Suprapubic skin (tissue), 4 donors: ENCODE measurements at regions not wholly inside any gene's neighbourhood (a gene's known extent, or its start where the extent isn't known, plus 50 kb on each side); places are given as distances from the start of the nearest gene placed in this dataset.

Experiments
- DNase-seq, 2 donors: peaks; one replicate each; pipeline ENCODE4 v3.0.0-alpha.2; 2019; ENCODE audit warnings: low spot score in 2 of 2
- H3K27ac ChIP-seq: fragments of 200-600 bp; sonication (generic); one replicate; pipeline ENCODE4 v1.5.1; 2019
- H3K27me3 ChIP-seq: fragments of 200-600 bp; sonication (generic); one replicate; pipeline ENCODE4 v1.5.1; 2019
- H3K36me3 ChIP-seq: fragments of 200-600 bp; sonication (generic); one replicate; pipeline ENCODE4 v1.5.1; 2019
- H3K4me1 ChIP-seq: fragments of 200-600 bp; sonication (generic); one replicate; pipeline ENCODE4 v1.5.1; 2019
- H3K4me3 ChIP-seq: fragments of 200-600 bp; sonication (generic); one replicate; pipeline ENCODE4 v1.5.1; 2019; ENCODE audit warnings: mild to moderate bottlenecking
- H3K9me3 ChIP-seq: fragments of 200-600 bp; sonication (generic); one replicate; pipeline ENCODE4 v1.5.1; 2019
- EP300 ChIP-seq: sonication (generic); formaldehyde crosslinking; IDR thresholded peaks from one replicate; pipeline ENCODE4 v1.6.1; 2017; ENCODE audit warnings: antibody characterized with exemption
- POLR2A ChIP-seq, 2 donors: fragments of 450-650 bp; IDR thresholded peaks; one replicate each; pipeline ENCODE4 v1.6.1; 2017; ENCODE audit warnings: antibody characterized with exemption in 2 of 2, mild to moderate bottlenecking in 2 of 2, moderate library complexity in 2 of 2
- POLR2AphosphoS5 ChIP-seq, 3 donors: sonication (generic); formaldehyde crosslinking; IDR thresholded peaks; one replicate each; pipeline ENCODE4 v1.6.1; 2017; ENCODE audit warnings: antibody characterized with exemption in 3 of 3
- WGBS: methylation state at CpG from one replicate; pipeline ENCODE4 v1.1.5; 2018; 5-methylcytosine and 5-hydroxymethylcytosine counted together
- TF ChIP-seq, protein P1 (sequence below), 2 donors: fragments of 200-600 bp in 1 of 2; fragments of 450-650 bp in 1 of 2; sonication (generic) in 1 of 2; IDR thresholded peaks; one replicate each; pipeline ENCODE4 v1.5.1; 2016 to 2019; ENCODE audit warnings: antibody characterized with exemption in 2 of 2, mild to moderate bottlenecking in 1 of 2, moderate library complexity in 1 of 2

DNA sequence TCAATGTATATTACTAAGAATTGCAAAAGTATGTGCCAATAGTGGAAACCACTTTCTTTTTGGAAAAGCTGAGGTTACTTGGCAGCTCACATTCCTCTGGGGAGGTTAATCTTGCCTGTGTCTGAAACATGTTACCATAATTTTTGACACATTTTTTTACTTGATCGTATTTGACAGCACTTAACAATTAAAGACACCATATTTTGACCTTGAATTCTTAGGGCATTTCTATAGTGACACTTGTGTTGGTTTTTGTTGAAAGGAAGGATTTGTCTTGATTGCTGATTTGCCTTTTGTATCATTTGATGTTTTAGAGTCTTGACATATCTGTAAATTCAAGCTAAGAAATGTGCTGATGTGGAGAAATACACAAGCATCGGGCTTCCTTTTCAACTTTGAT, 2135.5 kb downstream of the PCDH7 start:
- H3K4me1 ChIP-seq, result no peaks in the 10 kb centered on the region
- H3K27ac ChIP-seq, result no peak overlapping the region
- TF ChIP-seq, protein P1, sequence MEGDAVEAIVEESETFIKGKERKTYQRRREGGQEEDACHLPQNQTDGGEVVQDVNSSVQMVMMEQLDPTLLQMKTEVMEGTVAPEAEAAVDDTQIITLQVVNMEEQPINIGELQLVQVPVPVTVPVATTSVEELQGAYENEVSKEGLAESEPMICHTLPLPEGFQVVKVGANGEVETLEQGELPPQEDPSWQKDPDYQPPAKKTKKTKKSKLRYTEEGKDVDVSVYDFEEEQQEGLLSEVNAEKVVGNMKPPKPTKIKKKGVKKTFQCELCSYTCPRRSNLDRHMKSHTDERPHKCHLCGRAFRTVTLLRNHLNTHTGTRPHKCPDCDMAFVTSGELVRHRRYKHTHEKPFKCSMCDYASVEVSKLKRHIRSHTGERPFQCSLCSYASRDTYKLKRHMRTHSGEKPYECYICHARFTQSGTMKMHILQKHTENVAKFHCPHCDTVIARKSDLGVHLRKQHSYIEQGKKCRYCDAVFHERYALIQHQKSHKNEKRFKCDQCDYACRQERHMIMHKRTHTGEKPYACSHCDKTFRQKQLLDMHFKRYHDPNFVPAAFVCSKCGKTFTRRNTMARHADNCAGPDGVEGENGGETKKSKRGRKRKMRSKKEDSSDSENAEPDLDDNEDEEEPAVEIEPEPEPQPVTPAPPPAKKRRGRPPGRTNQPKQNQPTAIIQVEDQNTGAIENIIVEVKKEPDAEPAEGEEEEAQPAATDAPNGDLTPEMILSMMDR (IDR thresholded peaks at IDR 0.05), result no peak
- TF ChIP-seq POLR2A (IDR thresholded peaks at IDR 0.05), result no peak
- TF ChIP-seq EP300, result no peak
- no peak for TF ChIP-seq POLR2AphosphoS5 (IDR thresholded peaks at IDR 0.05)
- no peaks in the 10 kb centered on the region for H3K27me3 ChIP-seq
- no peak for DNase-seq
- H3K9me3 ChIP-seq, result no peaks in the 10 kb centered on the region
- 57% methylated on average over 2 of the region's 2 CpGs for WGBS
- H3K4me3 ChIP-seq, result no peak overlapping the region
- H3K36me3 ChIP-seq, result no peaks in the 10 kb centered on the region

DNA sequence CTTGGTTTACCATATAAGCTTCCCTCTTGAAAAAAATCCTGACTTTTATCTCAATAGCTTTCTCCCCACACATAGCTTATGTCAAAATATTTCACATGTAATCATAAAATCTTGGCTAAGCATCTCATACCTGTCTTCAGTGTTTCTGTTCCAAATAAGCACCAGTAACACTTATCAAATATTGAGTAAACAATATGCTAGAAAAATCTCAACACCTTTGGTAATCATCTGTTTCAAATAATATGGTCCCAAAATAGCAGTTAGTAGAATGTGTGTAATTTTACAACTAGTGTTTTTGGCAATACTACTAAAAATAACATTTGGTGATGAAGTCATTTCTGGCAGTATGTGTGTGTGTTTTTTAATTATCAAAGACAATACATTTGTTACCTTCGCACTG, 2138.2 kb downstream of the PCDH7 start:
- no peaks in the 10 kb centered on the region for H3K9me3 ChIP-seq
- 73% methylated on average over 1 of the region's 1 CpG for WGBS
- TF ChIP-seq POLR2AphosphoS5 (IDR thresholded peaks at IDR 0.05) (no peak), EP300 (no peak), POLR2A (IDR thresholded peaks at IDR 0.05) (no peak)
- TF ChIP-seq, protein P1 (IDR thresholded peaks at IDR 0.05), result no peak
- H3K4me1 ChIP-seq, result no peaks in the 10 kb centered on the region
- H3K27ac ChIP-seq, result no peak overlapping the region
- no peaks in the 10 kb centered on the region for H3K27me3 ChIP-seq
- no peaks in the 10 kb centered on the region for H3K36me3 ChIP-seq
- H3K4me3 ChIP-seq, result no peak overlapping the region
- no peak for DNase-seq

DNA sequence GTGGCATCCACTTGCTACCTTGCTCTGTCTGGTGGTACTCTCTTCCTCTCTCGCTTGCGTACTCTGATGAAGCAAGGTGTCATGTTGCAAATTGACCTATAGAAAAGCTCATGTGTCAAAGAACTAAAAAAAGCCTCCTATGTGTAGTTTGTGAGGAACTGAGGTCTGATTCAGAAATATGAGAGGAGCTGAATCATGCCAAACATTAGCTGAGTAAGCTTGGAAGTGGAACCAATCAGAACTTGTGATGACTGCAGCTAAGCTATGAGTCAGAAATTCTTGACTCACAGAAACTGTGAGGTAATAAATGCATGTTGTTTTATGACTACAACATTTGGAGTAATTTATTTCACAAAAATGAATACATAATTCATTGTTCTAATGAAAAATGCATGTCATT, 2138.8 kb downstream of the PCDH7 start:
- Histone ChIP-seq H3K27ac (no peak overlapping the region), H3K36me3 (no peaks in the 10 kb centered on the region), H3K4me3 (no peak overlapping the region), H3K9me3 (no peaks in the 10 kb centered on the region), H3K4me1 (no peaks in the 10 kb centered on the region), H3K27me3 (no peaks in the 10 kb centered on the region)
- 96% methylated on average over 2 of the region's 2 CpGs for WGBS
- no peak for DNase-seq
- TF ChIP-seq POLR2AphosphoS5 (IDR thresholded peaks at IDR 0.05) (no peak), POLR2A (IDR thresholded peaks at IDR 0.05) (no peak), EP300 (no peak)
- TF ChIP-seq, protein P1 (IDR thresholded peaks at IDR 0.05), result no peak

DNA sequence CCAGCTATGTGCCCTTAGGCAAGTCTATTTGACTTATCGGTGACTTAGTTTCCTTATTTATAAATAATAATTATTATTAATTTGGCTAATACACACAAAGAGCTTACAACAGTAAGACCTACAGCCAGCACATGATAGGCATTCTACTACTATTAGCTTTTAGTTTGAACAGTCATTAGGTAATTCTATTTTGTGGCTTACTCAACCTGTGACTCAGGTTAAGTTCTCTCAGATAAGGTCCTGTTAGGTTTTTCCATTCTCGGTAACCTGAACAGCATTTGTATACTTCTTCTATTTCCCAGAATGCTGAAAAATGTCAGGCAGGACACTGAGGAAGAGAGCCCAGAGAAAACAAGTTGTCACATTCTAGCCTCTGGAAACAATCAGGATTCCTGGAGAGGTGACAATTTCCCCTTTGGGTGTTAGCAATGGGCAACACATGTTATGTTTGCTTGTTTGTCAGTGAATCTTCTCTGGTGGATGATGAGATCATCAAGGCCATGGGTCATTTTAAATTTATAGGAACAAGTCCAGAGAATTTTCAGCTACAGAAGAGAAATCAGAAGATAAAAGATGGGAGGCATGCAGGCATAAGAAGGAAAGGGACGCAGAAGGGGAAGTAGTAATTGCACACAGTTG, 2144.7 kb downstream of the PCDH7 start:
- no peaks in the 10 kb centered on the region for H3K27me3 ChIP-seq
- DNase-seq, result no peak
- no peaks in the 10 kb centered on the region for H3K4me1 ChIP-seq
- no peak overlapping the region for H3K27ac ChIP-seq
- H3K4me3 ChIP-seq, result no peak overlapping the region
- TF ChIP-seq POLR2A (IDR thresholded peaks at IDR 0.05) (no peak), EP300 (no peak), POLR2AphosphoS5 (IDR thresholded peaks at IDR 0.05) (no peak)
- TF ChIP-seq, protein P1 (IDR thresholded peaks at IDR 0.05), result no peak
- no peaks in the 10 kb centered on the region for H3K36me3 ChIP-seq
- WGBS, result 77% methylated on average over 3 of the region's 3 CpGs
- no peaks in the 10 kb centered on the region for H3K9me3 ChIP-seq

DNA sequence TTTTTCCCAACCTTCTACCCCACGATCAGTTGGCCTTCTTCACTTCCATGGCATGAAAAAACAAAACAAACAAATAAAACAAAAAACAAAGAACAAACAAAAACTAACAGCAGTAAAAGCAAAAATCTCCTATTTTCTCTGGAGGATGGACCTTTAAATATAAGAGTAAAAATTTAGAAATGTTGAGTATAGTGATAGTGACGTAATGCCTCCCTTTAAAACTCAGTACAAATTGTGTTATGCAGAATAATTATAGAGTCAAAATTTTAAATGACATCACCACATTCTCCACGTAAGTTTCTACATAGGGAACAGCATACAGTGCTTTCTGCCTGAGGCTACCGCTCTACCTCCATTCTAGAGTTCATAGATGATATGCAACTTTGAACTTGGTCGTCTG, 2156.4 kb downstream of the PCDH7 start:
- Histone ChIP-seq H3K27me3 (no peaks in the 10 kb centered on the region), H3K9me3 (no peaks in the 10 kb centered on the region), H3K4me1 (no peaks in the 10 kb centered on the region), H3K4me3 (no peak overlapping the region), H3K27ac (no peak overlapping the region), H3K36me3 (no peaks in the 10 kb centered on the region)
- DNase-seq, result no peak
- TF ChIP-seq POLR2AphosphoS5 (IDR thresholded peaks at IDR 0.05) (no peak), POLR2A (IDR thresholded peaks at IDR 0.05) (no peak), EP300 (no peak)
- TF ChIP-seq, protein P1 (IDR thresholded peaks at IDR 0.05), result no peak
- 71% methylated on average over 5 of the region's 5 CpGs for WGBS
